Mammary epithelial cell (primary cell): ENCODE measurements at regions not wholly inside any gene's neighbourhood (a gene's known extent, or its start where the extent isn't known, plus 50 kb on each side); places are given as distances from the start of the nearest gene placed in this dataset.

Experiments used
- EZH2 ChIP-seq: IDR thresholded peaks from 2 replicates; pipeline ENCODE4 v1.6.1; 2012; ENCODE audit warnings: low read length, inconsistent platforms, borderline replicate concordance
- TF ChIP-seq, protein P1 (sequence below), 2 donors: IDR thresholded peaks in 1 of 2; conservative IDR thresholded peaks in 1 of 2; 2 replicates each; pipeline ENCODE4 v1.5.1; 2011 to 2012; ENCODE audit warnings: inconsistent platforms in 2 of 2, low read length in 2 of 2, mild to moderate bottlenecking in 2 of 2, control low read depth in 1 of 2, low read depth in 1 of 2; ENCODE audit not compliant: insufficient read depth in 1 of 2; ENCODE audit errors: extremely low read depth in 1 of 2

DNA sequence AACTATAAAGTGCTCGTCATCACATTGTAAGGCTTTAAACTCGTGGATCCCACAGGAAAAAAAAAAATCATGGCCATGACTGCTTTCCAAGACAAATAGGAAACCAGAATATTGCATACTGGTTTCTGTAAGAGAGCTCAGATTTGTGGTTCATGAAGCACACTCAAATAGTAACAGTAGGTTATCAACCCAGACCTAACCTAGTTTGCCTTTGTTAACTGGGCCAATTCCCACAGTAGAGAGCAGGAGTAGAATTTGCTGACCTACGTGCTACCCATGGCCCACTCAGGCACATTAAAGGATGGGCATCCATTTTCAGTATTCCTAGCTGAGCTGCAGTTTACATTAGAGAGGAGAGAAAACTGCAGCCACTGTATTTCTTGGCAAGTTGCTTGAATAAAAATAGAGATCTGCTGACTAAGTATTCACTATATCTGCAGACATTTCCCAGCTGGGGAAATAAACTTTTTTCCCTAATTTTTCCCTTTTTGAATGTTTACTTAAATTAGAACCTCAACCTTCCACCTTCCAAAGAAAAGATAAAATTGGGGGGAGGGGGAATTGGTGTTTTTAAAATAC, 218.5 kb downstream of the SPANXN3 start:
- TF ChIP-seq, protein P1, sequence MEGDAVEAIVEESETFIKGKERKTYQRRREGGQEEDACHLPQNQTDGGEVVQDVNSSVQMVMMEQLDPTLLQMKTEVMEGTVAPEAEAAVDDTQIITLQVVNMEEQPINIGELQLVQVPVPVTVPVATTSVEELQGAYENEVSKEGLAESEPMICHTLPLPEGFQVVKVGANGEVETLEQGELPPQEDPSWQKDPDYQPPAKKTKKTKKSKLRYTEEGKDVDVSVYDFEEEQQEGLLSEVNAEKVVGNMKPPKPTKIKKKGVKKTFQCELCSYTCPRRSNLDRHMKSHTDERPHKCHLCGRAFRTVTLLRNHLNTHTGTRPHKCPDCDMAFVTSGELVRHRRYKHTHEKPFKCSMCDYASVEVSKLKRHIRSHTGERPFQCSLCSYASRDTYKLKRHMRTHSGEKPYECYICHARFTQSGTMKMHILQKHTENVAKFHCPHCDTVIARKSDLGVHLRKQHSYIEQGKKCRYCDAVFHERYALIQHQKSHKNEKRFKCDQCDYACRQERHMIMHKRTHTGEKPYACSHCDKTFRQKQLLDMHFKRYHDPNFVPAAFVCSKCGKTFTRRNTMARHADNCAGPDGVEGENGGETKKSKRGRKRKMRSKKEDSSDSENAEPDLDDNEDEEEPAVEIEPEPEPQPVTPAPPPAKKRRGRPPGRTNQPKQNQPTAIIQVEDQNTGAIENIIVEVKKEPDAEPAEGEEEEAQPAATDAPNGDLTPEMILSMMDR (conservative IDR thresholded peaks at IDR 0.05 in 1 of 2, IDR thresholded peaks at IDR 0.05 in 1 of 2; ENCODE audit: extremely low read depth in 1 of 2, insufficient read depth in 1 of 2, low read depth in 1 of 2, low read length in 2 of 2): no peak
- no peak for TF ChIP-seq EZH2
